Upper lobe of right lung (tissue), 1 donor: ENCODE measurements at regions not wholly inside any gene's neighbourhood (a gene's known extent, or its start where the extent isn't known, plus 50 kb on each side); places are given as distances from the start of the nearest gene placed in this dataset.

Source experiments
- ATAC-seq: fragments of 200-7000 bp; cut with Tn5 transposase; one replicate; pipeline ENCODE4 v1.9.1; 2020; ENCODE audit warnings: mild to moderate bottlenecking, moderate library complexity
- DNase-seq: peaks from one replicate; pipeline ENCODE4 v3.0.0-alpha.2; 2020
- H3K27ac ChIP-seq: fragments of 200-600 bp; one replicate; pipeline ENCODE4 v1.8.0; 2022
- H3K27me3 ChIP-seq: fragments of 200-600 bp; one replicate; pipeline ENCODE4 v1.8.0; 2022; ENCODE audit warnings: mild to moderate bottlenecking
- H3K36me3 ChIP-seq: fragments of 200-600 bp; one replicate; pipeline ENCODE4 v1.8.0; 2022
- H3K4me1 ChIP-seq: fragments of 200-600 bp; one replicate; pipeline ENCODE4 v1.8.0; 2022
- H3K4me3 ChIP-seq: fragments of 200-600 bp; one replicate; pipeline ENCODE4 v1.8.0; 2022; ENCODE audit warnings: mild to moderate bottlenecking
- H3K9me3 ChIP-seq: fragments of 200-600 bp; one replicate; pipeline ENCODE4 v1.8.0; 2022
- CTCF ChIP-seq: fragments of 200-600 bp; IDR thresholded peaks from one replicate; pipeline ENCODE4 v1.8.0; 2022; ENCODE audit warnings: antibody characterized with exemption
- intact Hi-C: fragments of 100-400 bp; cut with DNase I; formaldehyde crosslinking; loops from one replicate; pipeline ENCODE4 v1.11.0; 2022
- donor health status: DM: no; HTN: yes; CAD: no; lungs with severe emphysema.

GRCh38 chr2:223221139-223221835 lies 169.3 kb downstream of the KCNE4 start:
- no peaks in the 10 kb centered on the region for H3K4me1 ChIP-seq
- intact Hi-C loops = no loop called here
- no peak overlapping the region for H3K27ac ChIP-seq
- H3K27me3 ChIP-seq = no peaks in the 10 kb centered on the region
- DNase-seq = no peak
- no peaks in the 10 kb centered on the region for H3K36me3 ChIP-seq
- H3K9me3 ChIP-seq = no peaks in the 10 kb centered on the region
- no peak for ATAC-seq
- H3K4me3 ChIP-seq = no peak overlapping the region
- TF ChIP-seq CTCF = no peak

- Histone ChIP-seq H3K27ac (no peak overlapping the region), H3K27me3 (no peaks in the 10 kb centered on the region), H3K4me3 (no peak overlapping the region), H3K9me3 (no peaks in the 10 kb centered on the region), H3K36me3 (no peaks in the 10 kb centered on the region), H3K4me1 (no peaks in the 10 kb centered on the region)
- ATAC-seq (no peak), DNase-seq (no peak)
- no peak for TF ChIP-seq CTCF
- intact Hi-C loops = no loop called here
Observed at GRCh38 chr2:223222397-223222796, 170.4 kb downstream of the KCNE4 start.

- DNase-seq (no peak), ATAC-seq (no peak)
- no peaks in the 10 kb centered on the region for H3K27me3 ChIP-seq
- H3K4me3 ChIP-seq = no peak overlapping the region
- H3K4me1 ChIP-seq = no peaks in the 10 kb centered on the region
- TF ChIP-seq CTCF = no peak
- intact Hi-C loops = no loop called here
- no peaks in the 10 kb centered on the region for H3K36me3 ChIP-seq
- no peak overlapping the region for H3K27ac ChIP-seq
- no peaks in the 10 kb centered on the region for H3K9me3 ChIP-seq
Observed at GRCh38 chr2:223223156-223223555, 171.2 kb downstream of the KCNE4 start.

GRCh38 chr2:223225266-223225665 lies 173.3 kb downstream of the KCNE4 start:
- Histone ChIP-seq H3K9me3 (no peaks in the 10 kb centered on the region), H3K27me3 (no peaks in the 10 kb centered on the region), H3K36me3 (no peaks in the 10 kb centered on the region), H3K4me3 (no peak overlapping the region), H3K4me1 (no peaks in the 10 kb centered on the region), H3K27ac (no peak overlapping the region)
- DNase-seq = no peak
- intact Hi-C loops = no loop called here
- TF ChIP-seq CTCF = no peak
- ATAC-seq = no peak

GRCh38 chr2:223226264-223226663 lies 174.3 kb downstream of the KCNE4 start:
- TF ChIP-seq CTCF = no peak
- Histone ChIP-seq H3K27ac (no peak overlapping the region), H3K36me3 (no peaks in the 10 kb centered on the region), H3K4me1 (no peaks in the 10 kb centered on the region), H3K4me3 (no peak overlapping the region), H3K9me3 (no peaks in the 10 kb centered on the region), H3K27me3 (no peaks in the 10 kb centered on the region)
- intact Hi-C loops = no loop called here
- ATAC-seq (no peak), DNase-seq (no peak)

GRCh38 chr2:223227338-223227737 lies 175.3 kb downstream of the KCNE4 start:
- no peaks in the 10 kb centered on the region for H3K27me3 ChIP-seq
- H3K27ac ChIP-seq = no peak overlapping the region
- H3K36me3 ChIP-seq = no peaks in the 10 kb centered on the region
- H3K4me3 ChIP-seq = no peak overlapping the region
- H3K9me3 ChIP-seq = no peaks in the 10 kb centered on the region
- no peaks in the 10 kb centered on the region for H3K4me1 ChIP-seq
- TF ChIP-seq CTCF = no peak
- DNase-seq = no peak
- no peak for ATAC-seq
- intact Hi-C loops = no loop called here
